ENCODE measurements at regions not wholly inside any gene's neighbourhood (a gene's known extent, or its start where the extent isn't known, plus 50 kb on each side); places are given as distances from the start of the nearest gene placed in this dataset.

DNA sequence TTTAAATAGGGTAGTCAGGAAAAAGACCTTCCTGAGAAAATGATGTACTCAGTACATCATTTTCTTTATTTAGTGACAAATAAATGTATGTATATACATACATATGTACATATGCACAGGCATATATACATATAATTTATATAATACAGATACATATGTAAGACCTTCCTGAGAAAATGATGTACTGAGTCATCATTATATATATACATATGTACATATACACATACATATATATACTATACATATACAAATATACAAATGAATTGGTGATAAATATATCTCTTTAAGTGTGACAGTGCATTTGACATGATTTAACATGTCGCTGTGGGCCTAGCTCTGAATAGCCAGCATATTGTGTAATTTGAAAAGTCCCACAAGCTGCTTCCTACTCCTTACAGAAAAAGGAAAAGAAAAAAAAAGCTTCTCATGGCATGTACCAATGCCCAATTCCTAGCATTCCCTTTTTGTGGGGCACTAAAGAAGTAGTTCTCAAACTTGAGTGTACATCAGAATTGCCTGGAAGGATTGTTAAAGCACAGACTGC, 208.1 kb upstream of the UMPS start:
- TF ChIP-seq, protein P1, sequence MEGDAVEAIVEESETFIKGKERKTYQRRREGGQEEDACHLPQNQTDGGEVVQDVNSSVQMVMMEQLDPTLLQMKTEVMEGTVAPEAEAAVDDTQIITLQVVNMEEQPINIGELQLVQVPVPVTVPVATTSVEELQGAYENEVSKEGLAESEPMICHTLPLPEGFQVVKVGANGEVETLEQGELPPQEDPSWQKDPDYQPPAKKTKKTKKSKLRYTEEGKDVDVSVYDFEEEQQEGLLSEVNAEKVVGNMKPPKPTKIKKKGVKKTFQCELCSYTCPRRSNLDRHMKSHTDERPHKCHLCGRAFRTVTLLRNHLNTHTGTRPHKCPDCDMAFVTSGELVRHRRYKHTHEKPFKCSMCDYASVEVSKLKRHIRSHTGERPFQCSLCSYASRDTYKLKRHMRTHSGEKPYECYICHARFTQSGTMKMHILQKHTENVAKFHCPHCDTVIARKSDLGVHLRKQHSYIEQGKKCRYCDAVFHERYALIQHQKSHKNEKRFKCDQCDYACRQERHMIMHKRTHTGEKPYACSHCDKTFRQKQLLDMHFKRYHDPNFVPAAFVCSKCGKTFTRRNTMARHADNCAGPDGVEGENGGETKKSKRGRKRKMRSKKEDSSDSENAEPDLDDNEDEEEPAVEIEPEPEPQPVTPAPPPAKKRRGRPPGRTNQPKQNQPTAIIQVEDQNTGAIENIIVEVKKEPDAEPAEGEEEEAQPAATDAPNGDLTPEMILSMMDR (conservative IDR thresholded peaks at IDR 0.05 in 1 of 2, IDR thresholded peaks at IDR 0.05 in 1 of 2; ENCODE audit: low read depth in 1 of 2, low read length in 2 of 2) = no peak
- TF ChIP-seq EZH2 (IDR thresholded peaks at IDR 0.05; ENCODE audit: low read length, missing control alignments) = no peak

Measured in fibroblast of lung (primary cell).